Colonic mucosa (tissue), 4 donors: ENCODE measurements at regions not wholly inside any gene's neighbourhood (a gene's known extent, or its start where the extent isn't known, plus 50 kb on each side); places are given as distances from the start of the nearest gene placed in this dataset.

Experiments used
- DNase-seq: peaks from one replicate; pipeline ENCODE4 v3.0.0-alpha.2; 2020
- H3K27ac ChIP-seq: fragments of 200-600 bp; one replicate; pipeline ENCODE4 v1.8.0; 2021
- H3K27me3 ChIP-seq: fragments of 200-600 bp; one replicate; pipeline ENCODE4 v1.8.0; 2021
- H3K36me3 ChIP-seq: fragments of 200-600 bp; one replicate; pipeline ENCODE4 v1.8.0; 2021
- H3K4me1 ChIP-seq: fragments of 200-600 bp; one replicate; pipeline ENCODE4 v1.8.0; 2021; ENCODE audit warnings: mild to moderate bottlenecking
- H3K4me3 ChIP-seq: fragments of 200-600 bp; one replicate; pipeline ENCODE4 v1.8.0; 2021
- H3K9ac ChIP-seq, 2 donors: one replicate each; pipeline ENCODE4 v1.7.0; 2013; ENCODE audit warnings: control low read depth in 2 of 2, low read depth in 2 of 2, low read length in 2 of 2
- H3K9me3 ChIP-seq: fragments of 200-600 bp; one replicate; pipeline ENCODE4 v1.8.0; 2021
- CTCF ChIP-seq: fragments of 200-600 bp; IDR thresholded peaks from one replicate; pipeline ENCODE4 v1.8.0; 2022; ENCODE audit warnings: antibody characterized with exemption, mild to moderate bottlenecking
- intact Hi-C: fragments of 100-400 bp; cut with DNase I; formaldehyde crosslinking; loops from one replicate; pipeline ENCODE4 v1.14.1; 2022
- donor health status: healthy.
- donor health status: DM: no; HTN: no; CAD: no.
- donor health status: DM: no; HTN: no; CAD: no.

- intact Hi-C loops = loop anchor here (10.0 kb wide), 1 partner anchor 493 kb away; no protein-coding TSS in a partner anchor
- Histone ChIP-seq H3K4me3 (no peak overlapping the region), H3K9ac (peak overlapping the region in 1 of 2 donors; percentile 59), H3K27me3 (peaks cover 5% of the 10 kb centered on the region), H3K9me3 (no peaks in the 10 kb centered on the region), H3K27ac (no peak overlapping the region), H3K4me1 (peaks cover 21% of the 10 kb centered on the region), H3K36me3 (no peaks in the 10 kb centered on the region)
- DNase-seq = no peak
- TF ChIP-seq CTCF = no peak
Observed at GRCh38 chr15:69591905-69592508, 139.4 kb downstream of the RPLP1 start.

- Histone ChIP-seq H3K4me1 (peaks cover 21% of the 10 kb centered on the region), H3K9ac (no peak overlapping the region), H3K4me3 (no peak overlapping the region), H3K36me3 (no peaks in the 10 kb centered on the region), H3K9me3 (no peaks in the 10 kb centered on the region), H3K27me3 (peaks cover 5% of the 10 kb centered on the region), H3K27ac (no peak overlapping the region)
- TF ChIP-seq CTCF = no peak
- intact Hi-C loops = loop anchor here (10.0 kb wide), 1 partner anchor 492 kb away; no protein-coding TSS in a partner anchor
- no peak for DNase-seq
Observed at GRCh38 chr15:69592954-69593353, 140.3 kb downstream of the RPLP1 start.

- no peak for DNase-seq
- no peaks in the 10 kb centered on the region for H3K9me3 ChIP-seq
- H3K9ac ChIP-seq = peak overlapping the region in 1 of 2 donors; percentile 53
- intact Hi-C loops = loop anchor here (10.0 kb wide), 1 partner anchor 491 kb away; no protein-coding TSS in a partner anchor
- no peak overlapping the region for H3K4me3 ChIP-seq
- no peaks in the 10 kb centered on the region for H3K36me3 ChIP-seq
- TF ChIP-seq CTCF = no peak
- H3K27ac ChIP-seq = peak overlapping the region; percentile 26
- peaks cover 21% of the 10 kb centered on the region for H3K4me1 ChIP-seq
- H3K27me3 ChIP-seq = peaks cover 5% of the 10 kb centered on the region
Observed at GRCh38 chr15:69593488-69593887, 140.9 kb downstream of the RPLP1 start.

- no peak for TF ChIP-seq CTCF
- intact Hi-C loops = loop anchor here (10.0 kb wide), 1 partner anchor 491 kb away; no protein-coding TSS in a partner anchor
- Histone ChIP-seq H3K4me1 (peaks cover 21% of the 10 kb centered on the region), H3K4me3 (no peak overlapping the region), H3K36me3 (no peaks in the 10 kb centered on the region), H3K9ac (peak overlapping the region in 1 of 2 donors; percentile 53), H3K27me3 (peaks cover 5% of the 10 kb centered on the region), H3K27ac (peak overlapping the region; percentile 26), H3K9me3 (no peaks in the 10 kb centered on the region)
- DNase-seq = peak; percentile 95
Observed at GRCh38 chr15:69593981-69594966, 141.7 kb downstream of the RPLP1 start.

GRCh38 chr15:69595009-69595791 is 142.6 kb downstream of the RPLP1 start:
- Histone ChIP-seq H3K36me3 (no peaks in the 10 kb centered on the region), H3K27ac (no peak overlapping the region), H3K9ac (peak overlapping the region in 1 of 2 donors; percentile 44), H3K4me1 (peaks cover 21% of the 10 kb centered on the region), H3K4me3 (no peak overlapping the region), H3K27me3 (peaks cover 2% of the 10 kb centered on the region), H3K9me3 (no peaks in the 10 kb centered on the region)
- no peak for TF ChIP-seq CTCF
- intact Hi-C loops = loop anchor here (10.0 kb wide), 1 partner anchor 490 kb away; no protein-coding TSS in a partner anchor
- no peak for DNase-seq
